HG02981 (cell line): ENCODE measurements at regions not wholly inside any gene's neighbourhood (a gene's known extent, or its start where the extent isn't known, plus 50 kb on each side); places are given as distances from the start of the nearest gene placed in this dataset.
"Not testable (repeated sequence)": the region's sequence is repeated elsewhere in the genome, so short reads cannot be mapped to it uniquely, and the experiment has no call there.

ENCODE experiments used
- ATAC-seq: cut with Tn5 transposase; IDR thresholded peaks from one replicate; pipeline ENCODE4 v1.9.1; 2021; ENCODE audit warnings: mild to moderate bottlenecking, moderate library complexity; ENCODE audit not compliant: unreplicated experiment

GRCh38 chr7:42687211-42688055, 224.4 kb downstream of the C7orf25 start:
- no peak for ATAC-seq

- ATAC-seq: no peak
Observed at GRCh38 chr7:42686594-42687156, 225.2 kb downstream of the C7orf25 start.

- no peak for ATAC-seq
Observed at GRCh38 chr7:42685911-42686310, 226.0 kb downstream of the C7orf25 start.

DNA sequence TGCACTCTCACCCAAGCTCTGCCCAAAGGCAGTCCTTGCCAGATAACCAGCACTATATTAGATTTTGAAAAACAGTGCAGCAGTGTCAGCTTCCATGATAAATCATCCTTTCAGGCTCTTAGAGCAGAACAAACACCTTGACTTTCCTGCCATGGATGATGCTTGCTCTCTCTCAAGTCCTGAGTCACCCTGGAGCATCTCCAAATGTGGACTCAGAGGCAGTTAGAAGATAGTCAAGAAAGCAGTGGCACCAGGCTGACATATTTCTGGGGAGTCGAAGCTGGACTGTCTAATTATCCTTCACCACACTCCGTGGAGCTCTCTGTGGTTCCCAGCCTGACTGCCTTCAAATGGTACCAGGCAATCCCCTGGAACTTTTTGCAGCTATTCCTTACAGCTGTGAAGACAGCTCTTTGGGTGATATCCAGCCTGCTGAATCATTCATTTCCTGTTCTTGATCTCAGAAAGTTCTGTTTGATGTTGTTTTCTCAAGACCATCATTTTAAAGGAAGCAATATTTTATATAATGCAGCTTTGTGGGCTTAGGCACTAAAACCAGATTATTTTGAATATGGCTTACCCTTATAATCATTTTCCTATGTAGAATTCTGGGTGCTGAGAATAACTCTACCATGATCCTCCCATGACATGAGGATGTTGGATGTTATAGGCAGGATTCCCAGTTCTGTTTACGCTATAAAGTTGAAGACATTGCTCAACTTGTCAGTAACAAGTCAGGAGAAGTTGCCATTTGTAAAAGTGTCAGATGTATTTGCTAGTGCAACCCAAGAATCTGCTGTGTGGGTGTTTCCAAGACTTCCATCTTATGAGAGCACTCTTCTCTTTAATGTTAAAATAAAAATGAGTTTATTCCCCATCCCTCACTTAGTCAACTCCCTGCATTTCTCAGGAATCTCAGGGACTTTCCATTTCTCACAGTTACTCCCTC, 233.8 kb downstream of the C7orf25 start:
- no peak for ATAC-seq

DNA sequence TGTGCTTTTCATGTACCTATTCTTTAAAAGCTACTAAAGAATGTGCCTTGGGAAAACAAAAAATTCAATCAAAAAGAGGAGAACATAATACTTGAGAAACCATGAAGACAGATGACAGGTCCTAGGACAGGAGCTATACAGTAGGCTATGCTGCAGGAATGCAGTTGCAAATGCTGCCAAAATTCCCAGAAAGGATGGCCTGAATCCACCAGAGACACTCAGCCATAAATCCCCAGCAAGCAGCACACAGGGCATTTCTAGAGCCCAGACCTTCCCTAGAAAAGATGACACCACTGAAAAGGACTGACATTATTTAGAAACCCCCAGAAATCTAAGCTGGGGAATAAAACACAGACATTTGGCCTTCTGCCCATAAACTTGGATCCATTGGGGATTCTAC, 237.3 kb downstream of the C7orf25 start:
- no peak for ATAC-seq

- ATAC-seq: no peak
Observed at GRCh38 chr7:42673951-42674350, 237.9 kb downstream of the C7orf25 start.

GRCh38 chr7:42672339-42672999, 239.4 kb downstream of the C7orf25 start:
- ATAC-seq: no peak

- ATAC-seq: no peak
Observed at GRCh38 chr7:42671627-42672026, 240.2 kb downstream of the C7orf25 start.

DNA sequence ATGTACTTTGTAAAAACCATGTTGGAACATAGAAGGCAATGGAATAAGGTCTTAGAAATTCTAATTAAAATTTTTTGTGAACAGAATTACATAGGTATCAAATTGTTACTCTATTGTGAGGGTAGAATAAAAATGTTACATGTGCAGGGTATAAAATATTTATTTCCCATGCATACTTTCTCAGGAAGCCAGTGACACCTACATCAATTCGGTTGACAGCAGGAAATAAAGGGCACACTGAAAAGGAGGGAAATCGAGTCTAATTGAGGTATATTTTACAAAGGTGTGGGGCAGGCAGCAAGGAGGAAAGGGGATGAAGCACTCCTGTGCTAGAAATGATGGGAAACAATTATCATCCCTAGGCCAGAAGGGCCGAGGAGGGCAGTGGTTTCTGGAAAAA, 244.9 kb downstream of the C7orf25 start:
- no peak for ATAC-seq

- ATAC-seq: no peak
Observed at GRCh38 chr7:42662862-42663261, 249.0 kb downstream of the C7orf25 start.

DNA sequence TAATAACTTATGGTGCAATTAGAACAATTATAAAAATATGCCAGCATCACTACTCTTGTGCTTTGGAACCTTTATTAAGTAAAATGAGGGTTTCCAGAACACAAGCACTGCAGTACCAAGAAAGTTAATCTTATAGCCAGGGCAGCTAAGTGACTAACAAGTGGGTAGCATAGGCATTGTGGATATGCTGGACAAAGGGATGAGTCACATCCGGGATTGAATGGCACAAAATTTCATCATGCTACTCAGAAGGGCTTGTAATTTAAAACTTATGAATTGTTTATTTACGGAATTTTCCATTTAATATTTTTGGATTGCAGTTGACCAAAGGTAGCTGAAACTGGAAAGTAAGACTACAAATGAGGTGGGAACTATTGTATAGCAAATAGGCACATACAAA, 250.6 kb downstream of the C7orf25 start:
- no peak for ATAC-seq

- ATAC-seq: no peak
Observed at GRCh38 chr7:42650701-42651100, 261.2 kb downstream of the C7orf25 start.

DNA sequence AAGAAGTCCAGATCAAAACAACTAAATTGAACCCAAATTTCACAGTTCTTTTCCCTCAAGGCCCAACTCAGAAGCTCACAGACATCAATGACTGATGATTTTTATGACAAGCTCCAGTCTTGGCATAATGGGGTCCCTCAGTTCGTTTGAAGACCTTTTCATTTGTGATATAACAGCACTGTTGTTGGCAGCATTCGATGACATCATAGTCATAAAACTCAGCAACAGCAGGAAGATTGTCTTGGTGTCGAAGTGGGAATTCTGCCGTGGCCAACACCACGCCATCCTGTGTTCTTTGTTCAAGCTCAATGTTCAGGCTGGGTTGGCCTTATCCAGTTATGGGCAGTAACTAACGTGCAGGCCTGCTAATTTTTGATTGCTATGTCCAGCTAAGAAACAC, 261.7 kb downstream of the C7orf25 start:
- no peak for ATAC-seq

DNA sequence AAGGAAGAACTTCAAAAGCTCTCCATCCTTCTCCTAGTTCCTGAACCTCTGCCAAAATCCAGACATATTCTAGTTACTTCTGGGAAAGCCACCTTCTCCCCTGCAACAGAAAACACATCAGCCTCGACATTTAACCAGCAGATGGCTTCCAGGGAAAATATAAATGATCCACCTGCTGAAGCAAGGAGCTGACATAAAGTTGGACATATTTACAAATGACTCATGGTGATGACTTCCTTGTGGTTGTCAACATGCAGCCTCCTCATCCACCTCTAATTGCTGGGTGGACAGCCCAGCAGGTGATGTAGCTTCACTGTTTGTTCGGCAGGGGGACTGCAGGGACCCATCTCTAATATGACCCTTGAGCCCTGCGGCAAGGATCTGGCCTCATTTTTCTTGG, 266.0 kb downstream of the C7orf25 start:
- ATAC-seq: no peak

- no peak for ATAC-seq
Observed at GRCh38 chr7:42642699-42643098, 269.2 kb downstream of the C7orf25 start.

GRCh38 chr7:42639930-42640329, 271.9 kb downstream of the C7orf25 start:
- ATAC-seq: no peak

- not testable (repeated sequence) for ATAC-seq
Observed at GRCh38 chr7:42636380-42636779, 275.5 kb downstream of the C7orf25 start.

DNA sequence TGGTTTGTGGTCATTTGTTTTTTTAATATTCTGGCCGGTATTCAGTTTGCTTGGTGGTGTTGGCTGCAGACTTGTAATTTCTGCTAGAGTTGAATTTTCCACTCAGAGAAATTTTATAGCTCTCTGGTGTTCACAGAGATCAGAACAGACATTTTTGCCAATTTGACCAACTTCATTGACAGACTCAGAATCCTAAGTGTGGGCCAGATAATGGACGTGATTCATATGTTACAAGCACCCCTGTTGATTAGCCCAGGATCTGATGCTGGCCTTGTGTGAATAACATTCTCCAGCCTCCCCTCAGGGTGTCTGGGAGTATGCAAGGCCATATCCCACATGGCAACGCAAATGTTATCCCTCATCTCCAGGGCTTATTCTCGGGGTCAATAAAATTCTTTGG, 283.8 kb downstream of the C7orf25 start:
- ATAC-seq: no peak

DNA sequence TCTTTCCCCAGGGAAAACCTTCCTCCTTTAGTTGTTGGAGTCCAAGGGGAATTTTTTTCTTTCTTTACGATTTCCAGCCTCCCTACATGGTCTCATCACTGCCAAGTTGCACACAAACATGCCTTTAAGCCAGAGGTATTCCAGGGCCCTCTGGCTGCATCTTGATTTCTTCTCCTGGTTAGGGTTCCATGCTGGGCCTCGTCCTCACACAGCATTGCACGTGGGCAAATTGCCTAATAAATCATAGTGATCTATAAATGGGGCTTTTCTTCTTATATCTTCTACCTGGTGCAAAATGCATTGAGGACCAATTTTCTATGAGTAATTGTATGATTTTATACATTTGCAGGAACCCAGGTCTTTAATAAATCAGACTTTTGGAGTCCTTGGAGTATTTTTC, 284.2 kb downstream of the C7orf25 start:
- no peak for ATAC-seq

- no peak for ATAC-seq
Observed at GRCh38 chr7:42627101-42627500, 284.8 kb downstream of the C7orf25 start.

GRCh38 chr7:42625421-42625820, 286.4 kb downstream of the C7orf25 start:
- no peak for ATAC-seq
